HG02759 (cell line): ENCODE measurements at regions not wholly inside any gene's neighbourhood (a gene's known extent, or its start where the extent isn't known, plus 50 kb on each side); places are given as distances from the start of the nearest gene placed in this dataset.
"Not testable (repeated sequence)": the region's sequence is repeated elsewhere in the genome, so short reads cannot be mapped to it uniquely, and the experiment has no call there.

Experiments
- ATAC-seq: cut with Tn5 transposase; IDR thresholded peaks from one replicate; pipeline ENCODE4 v1.9.1; 2021; ENCODE audit warnings: mild to moderate bottlenecking, moderate library complexity; ENCODE audit not compliant: unreplicated experiment

GRCh38 chr15:96972201-96972600, 641.7 kb downstream of the NR2F2 start:
- ATAC-seq: no peak

- no peak for ATAC-seq
Observed at GRCh38 chr15:96974761-96975160, 644.3 kb downstream of the NR2F2 start.

- ATAC-seq: no peak
Observed at GRCh38 chr15:96977886-96978285, 647.4 kb downstream of the NR2F2 start.

GRCh38 chr15:96978937-96979473, 648.5 kb downstream of the NR2F2 start:
- ATAC-seq: no peak

GRCh38 chr15:96984121-96984671, 653.7 kb downstream of the NR2F2 start:
- not testable (repeated sequence) for ATAC-seq

- no peak for ATAC-seq
Observed at GRCh38 chr15:96992817-96993216, 662.3 kb downstream of the NR2F2 start.

- ATAC-seq: no peak
Observed at GRCh38 chr15:96997538-96997937, 667.0 kb downstream of the NR2F2 start.

- ATAC-seq: no peak
Observed at GRCh38 chr15:97009031-97009431, 678.5 kb downstream of the NR2F2 start.

GRCh38 chr15:97012986-97013385, 682.5 kb downstream of the NR2F2 start:
- no peak for ATAC-seq

- ATAC-seq: no peak
Observed at GRCh38 chr15:97013491-97013890, 683.0 kb downstream of the NR2F2 start.

GRCh38 chr15:97014001-97014400, 683.5 kb downstream of the NR2F2 start:
- no peak for ATAC-seq

GRCh38 chr15:97023488-97023844, 693.0 kb downstream of the NR2F2 start:
- no peak for ATAC-seq

GRCh38 chr15:97026781-97027180, 696.3 kb downstream of the NR2F2 start:
- no peak for ATAC-seq

- ATAC-seq: no peak
Observed at GRCh38 chr15:97027772-97028171, 697.3 kb downstream of the NR2F2 start.

- ATAC-seq: no peak
Observed at GRCh38 chr15:97030251-97030650, 699.8 kb downstream of the NR2F2 start.

GRCh38 chr15:97036301-97036700, 705.8 kb downstream of the NR2F2 start:
- no peak for ATAC-seq

GRCh38 chr15:97037080-97037479, 706.6 kb downstream of the NR2F2 start:
- no peak for ATAC-seq

- ATAC-seq: no peak
Observed at GRCh38 chr15:97045666-97046421, 715.3 kb downstream of the NR2F2 start.

GRCh38 chr15:97052513-97052912, 722.0 kb downstream of the NR2F2 start:
- no peak for ATAC-seq

GRCh38 chr15:97053635-97054034, 723.1 kb downstream of the NR2F2 start:
- no peak for ATAC-seq

- no peak for ATAC-seq
Observed at GRCh38 chr15:97057503-97057902, 727.0 kb downstream of the NR2F2 start.

- no peak for ATAC-seq
Observed at GRCh38 chr15:97059281-97059680, 728.8 kb downstream of the NR2F2 start.

GRCh38 chr15:97061392-97061791, 730.9 kb downstream of the NR2F2 start:
- ATAC-seq: no peak
